GM12864 (cell line): ENCODE measurements at regions not wholly inside any gene's neighbourhood (a gene's known extent, or its start where the extent isn't known, plus 50 kb on each side); places are given as distances from the start of the nearest gene placed in this dataset.

ENCODE experiments used
- DNase-seq: peaks from one replicate; pipeline ENCODE4 v3.0.0-alpha.2; 2011; ENCODE audit warnings: low read depth
- H3K4me3 ChIP-seq: 2 replicates; pipeline ENCODE4 v1.5.1; 2011; ENCODE audit warnings: mild to moderate bottlenecking, low read depth, low read length, control low read depth
- TF ChIP-seq, protein P1 (sequence below): IDR thresholded peaks from 2 replicates; pipeline ENCODE4 v1.5.1; 2011; ENCODE audit warnings: low read depth, mild to moderate bottlenecking, moderate library complexity, low read length, control low read depth, inconsistent platforms; ENCODE audit errors: missing control alignments

DNA sequence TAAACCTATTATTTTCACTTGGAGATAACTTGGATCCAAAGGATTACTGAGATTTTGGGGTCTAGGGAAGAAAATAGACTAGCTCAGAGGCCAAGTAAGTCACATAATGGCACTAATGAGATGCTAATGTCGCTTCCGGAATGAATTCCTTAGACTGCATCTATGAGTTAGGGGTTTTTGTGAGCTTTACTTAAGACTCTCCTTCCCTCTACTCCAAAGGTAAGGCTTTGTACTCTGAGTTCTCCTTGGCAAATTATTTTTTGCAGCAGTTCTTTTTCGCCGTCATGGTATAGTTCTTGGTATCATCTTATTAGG, 143.9 kb upstream of the KLF14 start:
- H3K4me3 ChIP-seq, result no peak overlapping the region
- TF ChIP-seq, protein P1, sequence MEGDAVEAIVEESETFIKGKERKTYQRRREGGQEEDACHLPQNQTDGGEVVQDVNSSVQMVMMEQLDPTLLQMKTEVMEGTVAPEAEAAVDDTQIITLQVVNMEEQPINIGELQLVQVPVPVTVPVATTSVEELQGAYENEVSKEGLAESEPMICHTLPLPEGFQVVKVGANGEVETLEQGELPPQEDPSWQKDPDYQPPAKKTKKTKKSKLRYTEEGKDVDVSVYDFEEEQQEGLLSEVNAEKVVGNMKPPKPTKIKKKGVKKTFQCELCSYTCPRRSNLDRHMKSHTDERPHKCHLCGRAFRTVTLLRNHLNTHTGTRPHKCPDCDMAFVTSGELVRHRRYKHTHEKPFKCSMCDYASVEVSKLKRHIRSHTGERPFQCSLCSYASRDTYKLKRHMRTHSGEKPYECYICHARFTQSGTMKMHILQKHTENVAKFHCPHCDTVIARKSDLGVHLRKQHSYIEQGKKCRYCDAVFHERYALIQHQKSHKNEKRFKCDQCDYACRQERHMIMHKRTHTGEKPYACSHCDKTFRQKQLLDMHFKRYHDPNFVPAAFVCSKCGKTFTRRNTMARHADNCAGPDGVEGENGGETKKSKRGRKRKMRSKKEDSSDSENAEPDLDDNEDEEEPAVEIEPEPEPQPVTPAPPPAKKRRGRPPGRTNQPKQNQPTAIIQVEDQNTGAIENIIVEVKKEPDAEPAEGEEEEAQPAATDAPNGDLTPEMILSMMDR, result no peak
- no peak for DNase-seq

DNA sequence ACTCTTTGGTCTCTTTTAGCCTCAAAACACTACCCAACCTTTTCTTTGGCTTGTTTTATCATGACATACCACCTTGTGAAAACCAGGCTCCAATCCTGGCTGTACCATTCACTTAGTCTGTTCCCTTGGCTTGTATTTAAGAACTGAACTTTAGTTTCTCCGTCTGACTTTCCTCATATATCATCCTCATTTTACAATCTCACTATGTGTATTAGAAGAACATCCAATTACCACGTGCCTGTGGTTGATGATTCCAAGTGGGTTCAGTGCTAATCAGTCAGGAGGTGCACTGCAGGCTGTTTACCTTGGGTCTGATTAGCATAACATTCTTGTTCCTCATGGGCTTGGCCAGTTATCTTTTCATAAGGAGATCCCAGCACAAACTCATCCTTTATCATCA, 144.8 kb upstream of the KLF14 start:
- DNase-seq, result no peak
- H3K4me3 ChIP-seq, result no peak overlapping the region
- TF ChIP-seq, protein P1, result no peak

DNA sequence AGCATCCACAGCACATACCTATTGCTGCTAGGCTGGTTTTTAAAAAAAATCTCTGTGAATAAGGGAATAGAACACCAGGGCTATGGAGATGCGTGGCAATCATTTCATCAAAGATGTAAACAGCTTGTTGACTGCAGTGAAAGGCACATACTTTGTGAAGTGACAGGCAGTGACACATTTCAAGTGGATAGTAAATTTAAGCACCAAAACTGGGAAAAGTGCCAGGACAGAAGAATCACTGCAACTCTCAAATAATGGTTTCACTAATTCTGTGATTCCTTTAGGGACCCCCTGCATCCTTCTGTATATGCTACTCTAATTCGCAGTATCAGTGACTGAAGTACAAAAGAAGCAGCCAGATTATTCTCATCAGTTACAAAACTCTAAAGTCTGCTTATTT, 145.2 kb upstream of the KLF14 start:
- DNase-seq, result no peak
- H3K4me3 ChIP-seq, result no peak overlapping the region
- TF ChIP-seq, protein P1, result no peak

DNA sequence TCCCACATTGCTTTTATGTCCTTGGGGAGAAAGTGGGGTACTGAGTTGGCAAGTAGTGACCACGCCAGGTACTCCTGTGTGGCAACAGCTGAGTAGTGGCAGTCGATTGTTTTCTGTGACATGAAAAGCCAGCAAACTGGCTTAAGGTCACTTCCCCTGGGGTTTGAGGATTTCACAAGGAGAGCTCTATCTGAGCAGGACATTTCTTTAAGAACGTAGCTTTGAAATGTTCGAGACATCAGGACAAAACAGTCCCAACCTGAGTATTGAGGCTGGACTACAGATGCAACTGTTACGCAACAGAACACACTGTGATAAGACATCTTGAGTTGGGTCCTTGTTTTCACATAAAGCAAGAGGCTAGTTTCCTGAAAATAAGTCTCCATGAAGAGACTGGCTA, 146.7 kb upstream of the KLF14 start:
- no peak overlapping the region for H3K4me3 ChIP-seq
- DNase-seq, result no peak
- TF ChIP-seq, protein P1, result no peak

DNA sequence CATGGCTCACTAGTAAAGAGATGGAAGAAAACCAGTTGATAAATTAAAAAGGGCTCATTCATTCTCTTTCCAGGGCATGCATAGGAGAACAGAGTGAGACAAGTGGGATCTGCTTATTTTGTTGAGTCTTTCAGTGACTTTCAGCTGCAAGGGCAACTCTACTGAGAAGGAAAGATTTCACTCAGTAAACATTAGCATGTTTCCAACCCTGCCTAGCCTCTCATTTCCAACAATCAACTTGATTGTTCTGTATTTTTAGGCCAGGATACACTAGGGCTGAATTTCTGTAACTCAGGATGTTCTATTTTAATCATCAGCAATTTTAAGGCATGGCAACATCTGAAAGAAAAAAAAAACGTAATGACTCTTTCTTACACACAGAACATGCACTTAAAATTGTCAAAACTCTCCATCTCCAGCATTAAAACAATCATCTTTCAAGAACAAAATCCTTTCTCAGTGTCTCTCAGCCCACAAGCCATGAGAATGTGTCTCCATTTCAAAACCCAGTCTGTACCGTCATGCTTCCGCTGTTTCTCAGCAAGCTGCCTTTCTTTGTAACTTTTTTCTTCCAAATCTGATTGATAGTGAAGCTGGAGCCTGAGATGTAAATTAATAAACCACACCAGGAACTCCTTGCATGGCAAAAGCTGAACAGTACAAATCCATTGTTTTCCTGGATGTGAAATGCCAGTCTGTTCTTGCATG, 147.2 kb upstream of the KLF14 start:
- TF ChIP-seq, protein P1, result no peak
- DNase-seq, result no peak

DNA sequence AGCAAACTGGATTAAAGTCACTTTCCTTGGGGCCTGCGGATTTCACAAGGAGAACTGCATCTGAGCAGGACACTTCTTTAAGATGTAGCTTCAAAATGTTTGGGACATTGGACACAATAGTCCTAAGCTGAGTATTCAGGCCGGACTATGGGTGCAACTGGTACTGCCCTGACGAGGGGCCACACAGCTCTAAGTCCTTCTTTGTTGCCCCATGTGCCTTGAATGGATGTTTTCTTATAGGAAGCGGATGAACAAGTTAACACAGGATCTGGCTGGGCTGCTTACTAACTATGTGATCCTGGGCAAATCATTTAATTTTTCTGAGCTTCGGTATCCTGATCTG, 147.8 kb upstream of the KLF14 start:
- TF ChIP-seq, protein P1, result no peak
- no peak for DNase-seq
- no peak overlapping the region for H3K4me3 ChIP-seq

More for the DNA sequence above, 147.2 kb upstream of the KLF14 start:
- H3K4me3 ChIP-seq, result no peak overlapping the region

DNA sequence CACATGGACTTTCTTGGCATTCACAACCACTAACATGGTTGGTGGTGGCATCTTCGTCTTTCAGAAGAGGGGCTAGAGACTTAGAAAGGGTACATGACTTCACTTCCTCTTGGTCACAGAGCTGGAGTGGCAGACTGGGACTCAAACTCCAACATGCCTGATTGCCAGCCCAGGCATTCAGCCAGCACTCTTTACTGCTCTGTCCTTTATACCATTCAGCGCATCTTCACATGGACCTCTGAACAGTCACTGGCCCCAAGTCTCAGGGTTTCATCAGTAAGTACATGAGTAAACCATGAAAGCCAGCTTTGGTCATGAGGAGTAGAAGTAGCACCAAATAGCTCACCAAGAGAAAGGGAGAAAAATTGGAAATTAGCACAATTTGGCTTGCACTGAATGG, 148.4 kb upstream of the KLF14 start:
- TF ChIP-seq, protein P1, result no peak
- DNase-seq, result no peak
- no peak overlapping the region for H3K4me3 ChIP-seq
